ENCODE measurements at regions not wholly inside any gene's neighbourhood (a gene's known extent, or its start where the extent isn't known, plus 50 kb on each side); places are given as distances from the start of the nearest gene placed in this dataset.

DNA sequence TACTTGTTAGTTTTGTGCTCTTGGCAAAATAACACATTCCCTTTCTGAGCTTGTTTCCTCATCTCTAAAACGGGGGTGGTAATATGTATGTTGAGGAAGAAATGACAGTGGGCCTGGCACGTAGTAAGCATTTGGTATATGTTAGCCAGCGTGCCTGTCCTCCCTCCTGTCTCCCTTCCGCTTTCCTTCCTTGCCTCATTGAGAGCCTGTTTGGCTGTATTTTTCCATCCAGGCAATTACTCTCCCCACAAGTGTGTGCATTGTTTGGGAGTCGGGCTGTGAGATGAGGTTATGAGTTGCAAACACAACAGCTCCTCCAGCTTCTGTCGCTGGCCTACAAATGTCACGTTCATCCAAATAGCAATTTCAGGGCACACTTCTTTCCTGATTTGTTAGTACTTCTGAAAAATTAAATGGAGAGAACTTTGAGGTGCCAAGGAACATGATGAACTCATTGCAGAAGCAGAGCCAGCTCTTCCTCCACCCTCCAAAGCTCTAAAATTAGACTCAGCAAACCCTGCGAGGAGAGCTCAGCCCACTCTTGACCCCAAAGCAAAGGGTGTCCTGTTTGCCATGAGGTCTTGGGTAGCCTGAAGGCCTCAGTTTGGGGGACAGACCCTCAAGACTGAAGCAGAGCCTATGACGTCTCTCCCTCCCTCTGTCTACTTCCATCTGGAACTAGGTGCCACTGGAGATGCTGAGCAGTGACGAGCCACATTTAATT, 50.7 kb upstream of the TOX2 start:
- in situ Hi-C loops (cut with HindIII; ENCODE audit: low sequenced_read_pairs): no loop called here
- H3K4me3 ChIP-seq (ENCODE audit: low read depth, low read length): no peak overlapping the region
- TF ChIP-seq, protein P1, sequence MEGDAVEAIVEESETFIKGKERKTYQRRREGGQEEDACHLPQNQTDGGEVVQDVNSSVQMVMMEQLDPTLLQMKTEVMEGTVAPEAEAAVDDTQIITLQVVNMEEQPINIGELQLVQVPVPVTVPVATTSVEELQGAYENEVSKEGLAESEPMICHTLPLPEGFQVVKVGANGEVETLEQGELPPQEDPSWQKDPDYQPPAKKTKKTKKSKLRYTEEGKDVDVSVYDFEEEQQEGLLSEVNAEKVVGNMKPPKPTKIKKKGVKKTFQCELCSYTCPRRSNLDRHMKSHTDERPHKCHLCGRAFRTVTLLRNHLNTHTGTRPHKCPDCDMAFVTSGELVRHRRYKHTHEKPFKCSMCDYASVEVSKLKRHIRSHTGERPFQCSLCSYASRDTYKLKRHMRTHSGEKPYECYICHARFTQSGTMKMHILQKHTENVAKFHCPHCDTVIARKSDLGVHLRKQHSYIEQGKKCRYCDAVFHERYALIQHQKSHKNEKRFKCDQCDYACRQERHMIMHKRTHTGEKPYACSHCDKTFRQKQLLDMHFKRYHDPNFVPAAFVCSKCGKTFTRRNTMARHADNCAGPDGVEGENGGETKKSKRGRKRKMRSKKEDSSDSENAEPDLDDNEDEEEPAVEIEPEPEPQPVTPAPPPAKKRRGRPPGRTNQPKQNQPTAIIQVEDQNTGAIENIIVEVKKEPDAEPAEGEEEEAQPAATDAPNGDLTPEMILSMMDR (IDR thresholded peaks at IDR 0.05; ENCODE audit: low read depth, low read length, missing control alignments): no peak
- DNase-seq (ENCODE audit: low read depth): no peak

DNA sequence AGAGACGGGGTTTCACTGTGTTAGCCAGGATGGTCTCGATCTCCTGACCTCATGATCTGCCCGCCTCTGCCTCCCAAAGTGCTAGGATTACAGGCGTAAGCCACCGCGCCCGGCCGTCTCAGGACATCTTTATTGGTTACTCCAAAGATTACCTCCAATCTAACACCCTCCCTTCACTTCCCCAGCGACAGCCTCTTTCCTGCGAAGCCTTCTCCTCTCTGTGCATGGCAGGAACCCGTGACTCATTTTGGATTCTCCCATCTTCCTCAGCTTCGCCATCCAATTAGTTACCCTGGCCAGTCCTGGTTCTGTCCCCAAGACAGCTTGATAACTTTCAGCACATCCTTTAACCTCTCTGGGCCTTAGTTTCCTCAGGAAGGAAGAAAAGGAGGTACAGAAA, 51.3 kb upstream of the TOX2 start:
- H3K4me3 ChIP-seq (ENCODE audit: low read depth, low read length): no peak overlapping the region
- TF ChIP-seq, protein P1 (IDR thresholded peaks at IDR 0.05; ENCODE audit: low read depth, low read length, missing control alignments): no peak
- no peak for DNase-seq (ENCODE audit: low read depth)
- in situ Hi-C loops (cut with HindIII; ENCODE audit: low sequenced_read_pairs): no loop called here

DNA sequence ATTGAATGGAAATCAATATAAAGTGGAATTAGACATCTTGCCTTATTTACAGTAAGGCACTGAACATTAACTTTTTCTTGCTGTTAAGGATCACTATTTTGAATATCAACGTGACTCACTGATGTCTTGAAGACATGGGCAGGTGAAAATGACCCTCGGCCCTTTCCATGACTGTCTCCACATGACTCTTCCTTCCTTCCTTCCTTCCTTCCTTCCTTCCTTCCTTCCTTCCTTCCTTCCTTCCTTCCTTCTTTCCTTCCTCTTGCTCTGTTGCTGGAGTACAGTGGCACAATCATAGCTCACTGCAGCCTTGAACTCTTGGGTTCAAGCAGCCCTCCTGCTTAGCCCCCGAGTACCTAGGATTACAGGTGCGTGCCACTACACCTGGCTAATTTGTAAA, 52.2 kb upstream of the TOX2 start:
- no peak for DNase-seq (ENCODE audit: low read depth)
- TF ChIP-seq, protein P1 (IDR thresholded peaks at IDR 0.05; ENCODE audit: low read depth, low read length, missing control alignments): no peak
- in situ Hi-C loops (cut with HindIII; ENCODE audit: low sequenced_read_pairs): no loop called here
- no peak overlapping the region for H3K4me3 ChIP-seq (ENCODE audit: low read depth, low read length)

DNA sequence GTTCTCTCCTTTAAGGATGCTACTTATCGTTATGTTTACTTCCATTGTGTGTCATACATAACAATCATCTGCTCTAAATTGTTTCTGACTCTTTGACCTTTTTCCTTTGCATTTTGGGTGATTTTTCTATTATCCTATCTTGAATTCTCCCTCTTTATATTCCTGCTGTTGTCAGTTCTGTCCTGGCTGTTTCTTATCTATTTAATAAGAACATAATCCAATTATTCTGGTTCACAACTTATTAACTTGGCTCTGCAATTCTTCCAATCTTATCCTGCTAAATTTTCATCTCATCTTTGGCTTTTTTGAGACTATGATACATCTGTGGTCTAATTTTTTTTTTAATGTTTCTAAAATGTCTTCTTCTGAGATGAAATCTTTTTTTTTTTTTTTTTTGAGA, 54.7 kb upstream of the TOX2 start:
- in situ Hi-C loops (cut with HindIII; ENCODE audit: low sequenced_read_pairs): no loop called here
- H3K4me3 ChIP-seq (ENCODE audit: low read depth, low read length): no peak overlapping the region
- TF ChIP-seq, protein P1 (IDR thresholded peaks at IDR 0.05; ENCODE audit: low read depth, low read length, missing control alignments): no peak
- no peak for DNase-seq (ENCODE audit: low read depth)

DNA sequence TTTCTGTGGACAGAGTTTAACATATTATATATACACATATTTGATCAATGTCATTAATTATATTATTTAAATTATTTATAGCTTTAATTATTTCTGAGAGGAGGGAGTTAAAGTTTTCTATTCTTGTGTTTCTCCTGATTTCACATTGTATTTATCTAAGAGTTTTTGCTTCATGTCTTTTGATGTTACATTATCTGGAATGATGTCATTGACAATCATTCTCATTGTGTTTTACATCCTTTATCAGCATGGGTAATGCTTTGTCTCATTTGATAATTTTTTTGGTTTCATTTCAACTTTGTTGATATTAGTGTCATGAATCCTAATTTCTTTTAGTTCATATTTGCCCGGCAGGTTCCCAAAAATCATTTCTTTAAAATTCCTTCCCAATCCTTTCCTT, 56.7 kb upstream of the TOX2 start:
- TF ChIP-seq, protein P1 (IDR thresholded peaks at IDR 0.05; ENCODE audit: low read depth, low read length, missing control alignments): no peak
- in situ Hi-C loops (cut with HindIII; ENCODE audit: low sequenced_read_pairs): no loop called here
- H3K4me3 ChIP-seq (ENCODE audit: low read depth, low read length): no peak overlapping the region
- DNase-seq (ENCODE audit: low read depth): no peak

DNA sequence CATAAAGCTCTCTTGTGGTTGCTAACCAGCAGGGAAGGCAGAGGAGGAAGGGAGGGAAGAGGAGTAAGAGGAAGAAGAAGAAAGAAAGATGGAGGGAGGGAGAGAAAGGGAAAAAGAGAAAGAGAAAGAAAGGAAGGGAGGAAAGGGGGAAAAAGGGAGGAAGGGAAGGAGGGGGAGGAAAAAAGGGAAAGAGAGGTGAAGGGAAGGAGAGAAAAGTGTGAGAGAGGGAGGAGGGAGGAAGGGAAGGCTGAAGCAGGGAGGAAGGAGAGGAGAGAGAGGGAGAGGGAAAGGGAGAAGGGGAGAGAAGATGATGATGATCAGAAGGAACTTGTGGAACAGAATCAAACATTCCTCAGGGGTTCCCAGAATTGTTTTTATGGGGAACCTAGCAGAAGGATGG, 57.5 kb upstream of the TOX2 start:
- TF ChIP-seq, protein P1 (IDR thresholded peaks at IDR 0.05; ENCODE audit: low read depth, low read length, missing control alignments): no peak
- no peak for DNase-seq (ENCODE audit: low read depth)
- H3K4me3 ChIP-seq (ENCODE audit: low read depth, low read length): no peak overlapping the region
- in situ Hi-C loops (cut with HindIII; ENCODE audit: low sequenced_read_pairs): no loop called here
